ENCODE measurements at regions not wholly inside any gene's neighbourhood (a gene's known extent, or its start where the extent isn't known, plus 50 kb on each side); places are given as distances from the start of the nearest gene placed in this dataset.
"Not testable (repeated sequence)": the region's sequence is repeated elsewhere in the genome, so short reads cannot be mapped to it uniquely, and the experiment has no call there.

GRCh38 chr18:55744206-55744605 lies 156.2 kb upstream of the TCF4 start:
- Mint-ChIP-seq H3K27ac (no peak overlapping the region), H3K36me3 (no peaks in the 10 kb centered on the region), H3K27me3 (no peaks in the 10 kb centered on the region), H3K4me1 (no peaks in the 10 kb centered on the region), H3K4me3 (no peak overlapping the region), H3K9me3 (ENCODE audit: low read depth) (peaks cover 2% of the 10 kb centered on the region)
- ATAC-seq (no peak), DNase-seq (no peak)
- CTCF ChIA-PET: no interaction called here

- H3K36me3 Mint-ChIP-seq: no peaks in the 10 kb centered on the region
- CTCF ChIA-PET: no interaction called here
- H3K4me3 Mint-ChIP-seq: no peak overlapping the region
- no peaks in the 10 kb centered on the region for H3K4me1 Mint-ChIP-seq
- H3K27ac Mint-ChIP-seq: no peak overlapping the region
- no peaks in the 10 kb centered on the region for H3K27me3 Mint-ChIP-seq
- ATAC-seq (no peak), DNase-seq (no peak)
- peaks cover 1% of the 10 kb centered on the region for H3K9me3 Mint-ChIP-seq (ENCODE audit: low read depth)
Measured at GRCh38 chr18:55743736-55744135, 155.7 kb upstream of the TCF4 start.

GRCh38 chr18:55743133-55743532 lies 155.1 kb upstream of the TCF4 start:
- Mint-ChIP-seq H3K36me3 (no peaks in the 10 kb centered on the region), H3K4me3 (no peak overlapping the region), H3K27ac (no peak overlapping the region), H3K4me1 (no peaks in the 10 kb centered on the region), H3K9me3 (ENCODE audit: low read depth) (peaks cover 2% of the 10 kb centered on the region), H3K27me3 (no peaks in the 10 kb centered on the region)
- ATAC-seq (no peak), DNase-seq (no peak)
- CTCF ChIA-PET: no interaction called here

GRCh38 chr18:55739488-55739887 lies 151.5 kb upstream of the TCF4 start:
- Mint-ChIP-seq H3K4me3 (no peak overlapping the region), H3K9me3 (ENCODE audit: low read depth) (peaks cover 2% of the 10 kb centered on the region), H3K4me1 (no peaks in the 10 kb centered on the region), H3K27me3 (no peaks in the 10 kb centered on the region), H3K27ac (no peak overlapping the region), H3K36me3 (no peaks in the 10 kb centered on the region)
- DNase-seq (no peak), ATAC-seq (no peak)
- CTCF ChIA-PET: no interaction called here

GRCh38 chr18:55738483-55739114 lies 150.6 kb upstream of the TCF4 start:
- ATAC-seq (no peak), DNase-seq (no peak)
- Mint-ChIP-seq H3K27ac (no peak overlapping the region), H3K9me3 (ENCODE audit: low read depth) (peaks cover 2% of the 10 kb centered on the region), H3K4me3 (no peak overlapping the region), H3K36me3 (no peaks in the 10 kb centered on the region), H3K4me1 (no peaks in the 10 kb centered on the region), H3K27me3 (no peaks in the 10 kb centered on the region)
- CTCF ChIA-PET: no interaction called here

- CTCF ChIA-PET: no interaction called here
- H3K27ac Mint-ChIP-seq: no peak overlapping the region
- peaks cover 2% of the 10 kb centered on the region for H3K9me3 Mint-ChIP-seq (ENCODE audit: low read depth)
- H3K36me3 Mint-ChIP-seq: no peaks in the 10 kb centered on the region
- ATAC-seq (no peak), DNase-seq (no peak)
- no peaks in the 10 kb centered on the region for H3K4me1 Mint-ChIP-seq
- no peaks in the 10 kb centered on the region for H3K27me3 Mint-ChIP-seq
- H3K4me3 Mint-ChIP-seq: no peak overlapping the region
Measured at GRCh38 chr18:55737781-55738468, 149.9 kb upstream of the TCF4 start.

- no peak overlapping the region for H3K27ac Mint-ChIP-seq
- no peaks in the 10 kb centered on the region for H3K4me1 Mint-ChIP-seq
- H3K4me3 Mint-ChIP-seq: no peak overlapping the region
- peaks cover 2% of the 10 kb centered on the region for H3K9me3 Mint-ChIP-seq (ENCODE audit: low read depth)
- CTCF ChIA-PET: no interaction called here
- ATAC-seq (no peak), DNase-seq (no peak)
- no peaks in the 10 kb centered on the region for H3K27me3 Mint-ChIP-seq
- H3K36me3 Mint-ChIP-seq: no peaks in the 10 kb centered on the region
Measured at GRCh38 chr18:55737266-55737665, 149.3 kb upstream of the TCF4 start.

GRCh38 chr18:55735969-55736368 lies 148.0 kb upstream of the TCF4 start:
- no peaks in the 10 kb centered on the region for H3K36me3 Mint-ChIP-seq
- ATAC-seq (no peak), DNase-seq (no peak)
- H3K9me3 Mint-ChIP-seq (ENCODE audit: low read depth): peaks cover 2% of the 10 kb centered on the region
- H3K4me3 Mint-ChIP-seq: no peak overlapping the region
- no peaks in the 10 kb centered on the region for H3K4me1 Mint-ChIP-seq
- no peaks in the 10 kb centered on the region for H3K27me3 Mint-ChIP-seq
- CTCF ChIA-PET: no interaction called here
- H3K27ac Mint-ChIP-seq: no peak overlapping the region

- H3K27ac Mint-ChIP-seq: no peak overlapping the region
- H3K9me3 Mint-ChIP-seq (ENCODE audit: low read depth): peaks cover 2% of the 10 kb centered on the region
- DNase-seq: no peak
- no peaks in the 10 kb centered on the region for H3K36me3 Mint-ChIP-seq
- CTCF ChIA-PET: no interaction called here
- H3K27me3 Mint-ChIP-seq: no peaks in the 10 kb centered on the region
- no peak for ATAC-seq
- H3K4me3 Mint-ChIP-seq: no peak overlapping the region
- no peaks in the 10 kb centered on the region for H3K4me1 Mint-ChIP-seq
Measured at GRCh38 chr18:55735199-55735855, 147.3 kb upstream of the TCF4 start.

- Mint-ChIP-seq H3K9me3 (ENCODE audit: low read depth) (peaks cover 7% of the 10 kb centered on the region), H3K4me3 (no peak overlapping the region), H3K27me3 (no peaks in the 10 kb centered on the region), H3K27ac (no peak overlapping the region), H3K4me1 (no peaks in the 10 kb centered on the region), H3K36me3 (no peaks in the 10 kb centered on the region)
- DNase-seq (no peak), ATAC-seq (no peak)
- CTCF ChIA-PET: no interaction called here
Measured at GRCh38 chr18:55732227-55733106, 144.5 kb upstream of the TCF4 start.

- CTCF ChIA-PET: no interaction called here
- H3K36me3 Mint-ChIP-seq: no peaks in the 10 kb centered on the region
- peaks cover 7% of the 10 kb centered on the region for H3K9me3 Mint-ChIP-seq (ENCODE audit: low read depth)
- no peak for ATAC-seq
- no peak for DNase-seq
- H3K4me3 Mint-ChIP-seq: no peak overlapping the region
- H3K27me3 Mint-ChIP-seq: no peaks in the 10 kb centered on the region
- no peaks in the 10 kb centered on the region for H3K4me1 Mint-ChIP-seq
- no peak overlapping the region for H3K27ac Mint-ChIP-seq
Measured at GRCh38 chr18:55731594-55732042, 143.6 kb upstream of the TCF4 start.

- H3K9me3 Mint-ChIP-seq (ENCODE audit: low read depth); H3K27me3 Mint-ChIP-seq; DNase-seq; CTCF ChIA-PET; H3K27ac Mint-ChIP-seq; H3K36me3 Mint-ChIP-seq; H3K4me3 Mint-ChIP-seq; ATAC-seq; H3K4me1 Mint-ChIP-seq: not testable (repeated sequence)
Measured at GRCh38 chr18:55721006-55721405, 133.0 kb upstream of the TCF4 start.

- no peaks in the 10 kb centered on the region for H3K27me3 Mint-ChIP-seq
- no peak overlapping the region for H3K27ac Mint-ChIP-seq
- H3K36me3 Mint-ChIP-seq: no peaks in the 10 kb centered on the region
- no peak for ATAC-seq
- CTCF ChIA-PET: no interaction called here
- peaks cover 15% of the 10 kb centered on the region for H3K9me3 Mint-ChIP-seq (ENCODE audit: low read depth)
- no peak for DNase-seq
- H3K4me3 Mint-ChIP-seq: no peak overlapping the region
- H3K4me1 Mint-ChIP-seq: no peaks in the 10 kb centered on the region
Measured at GRCh38 chr18:55713707-55714106, 125.7 kb upstream of the TCF4 start.
